Activated T-helper 1 cell treated with Interleukin-2 at 50 U/mL for 16 hours (primary cell): ENCODE measurements at regions not wholly inside any gene's neighbourhood (a gene's known extent, or its start where the extent isn't known, plus 50 kb on each side); places are given as distances from the start of the nearest gene placed in this dataset.

Source experiments
- DNase-seq: peaks from one replicate; pipeline ENCODE4 v3.0.0-alpha.2; 2020; ENCODE audit warnings: low read depth

GRCh38 chr9:95756101-95756500, 119.4 kb upstream of the ERCC6L2 start:
- DNase-seq = no peak

GRCh38 chr9:95755421-95755730, 120.1 kb upstream of the ERCC6L2 start:
- no peak for DNase-seq

- DNase-seq = no peak
These were observed 120.7 kb upstream of the ERCC6L2 start for GRCh38 chr9:95754533-95755420.

GRCh38 chr9:95753762-95754465, 121.6 kb upstream of the ERCC6L2 start:
- no peak for DNase-seq

- no peak for DNase-seq
These were observed 123.3 kb upstream of the ERCC6L2 start for GRCh38 chr9:95752129-95752731.

- DNase-seq = no peak
These were observed 124.0 kb upstream of the ERCC6L2 start for GRCh38 chr9:95751520-95751790.

- no peak for DNase-seq
These were observed 124.6 kb upstream of the ERCC6L2 start for GRCh38 chr9:95750725-95751519.

- no peak for DNase-seq
These were observed 126.0 kb upstream of the ERCC6L2 start for GRCh38 chr9:95749493-95749892.

- no peak for DNase-seq
These were observed 128.9 kb upstream of the ERCC6L2 start for GRCh38 chr9:95746408-95747180.

GRCh38 chr9:95742821-95743220, 132.7 kb upstream of the ERCC6L2 start:
- DNase-seq = no peak

GRCh38 chr9:95741631-95742030, 133.9 kb upstream of the ERCC6L2 start:
- DNase-seq = no peak

GRCh38 chr9:95740217-95741004, 135.1 kb upstream of the ERCC6L2 start:
- DNase-seq = no peak

- DNase-seq = no peak
These were observed 137.1 kb upstream of the ERCC6L2 start for GRCh38 chr9:95738438-95738837.

GRCh38 chr9:95736891-95737522, 138.5 kb upstream of the ERCC6L2 start:
- no peak for DNase-seq

- DNase-seq = no peak
These were observed 139.1 kb upstream of the ERCC6L2 start for GRCh38 chr9:95736370-95736769.

- no peak for DNase-seq
These were observed 139.8 kb upstream of the ERCC6L2 start for GRCh38 chr9:95735701-95736100.

- DNase-seq = no peak
These were observed 141.5 kb upstream of the ERCC6L2 start for GRCh38 chr9:95733741-95734666.

- no peak for DNase-seq
These were observed 142.4 kb upstream of the ERCC6L2 start for GRCh38 chr9:95732802-95733688.
